ENCODE measurements at regions not wholly inside any gene's neighbourhood (a gene's known extent, or its start where the extent isn't known, plus 50 kb on each side); places are given as distances from the start of the nearest gene placed in this dataset.

DNA sequence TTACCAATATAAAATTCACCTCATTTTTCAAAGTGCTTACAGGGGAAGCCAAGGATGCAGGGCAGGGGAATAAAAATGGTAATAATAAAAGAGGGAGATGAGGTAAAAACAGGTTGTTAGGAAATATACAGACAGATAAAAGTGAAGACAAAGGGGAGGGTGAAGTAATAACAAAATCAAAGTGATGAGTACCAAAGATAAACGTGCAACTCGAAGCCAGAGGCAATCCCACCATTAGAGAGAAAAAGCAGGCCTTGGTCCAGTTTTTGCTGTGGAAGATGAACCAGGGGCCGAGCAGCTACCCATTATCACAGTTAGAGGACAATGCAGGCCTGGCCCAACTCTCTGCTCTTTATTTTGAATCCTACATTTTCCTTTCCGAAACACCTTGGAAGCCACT is 99.6 kb upstream of the UPP2 start:
- TF ChIP-seq CTCF (IDR thresholded peaks at IDR 0.05; ENCODE audit: low read depth, low read length) (no peak), POLR2A (IDR thresholded peaks at IDR 0.05; ENCODE audit: extremely low read depth, insufficient read length) (no peak), MYC (IDR thresholded peaks at IDR 0.05; ENCODE audit: low read depth, low read length) (no peak)
- TF ChIP-seq, protein P1, sequence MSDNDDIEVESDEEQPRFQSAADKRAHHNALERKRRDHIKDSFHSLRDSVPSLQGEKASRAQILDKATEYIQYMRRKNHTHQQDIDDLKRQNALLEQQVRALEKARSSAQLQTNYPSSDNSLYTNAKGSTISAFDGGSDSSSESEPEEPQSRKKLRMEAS (IDR thresholded peaks at IDR 0.05; ENCODE audit: low read depth, low read length): no peak

Measured in NB4 (cell line).